ENCODE measurements at regions not wholly inside any gene's neighbourhood (a gene's known extent, or its start where the extent isn't known, plus 50 kb on each side); places are given as distances from the start of the nearest gene placed in this dataset.

DNA sequence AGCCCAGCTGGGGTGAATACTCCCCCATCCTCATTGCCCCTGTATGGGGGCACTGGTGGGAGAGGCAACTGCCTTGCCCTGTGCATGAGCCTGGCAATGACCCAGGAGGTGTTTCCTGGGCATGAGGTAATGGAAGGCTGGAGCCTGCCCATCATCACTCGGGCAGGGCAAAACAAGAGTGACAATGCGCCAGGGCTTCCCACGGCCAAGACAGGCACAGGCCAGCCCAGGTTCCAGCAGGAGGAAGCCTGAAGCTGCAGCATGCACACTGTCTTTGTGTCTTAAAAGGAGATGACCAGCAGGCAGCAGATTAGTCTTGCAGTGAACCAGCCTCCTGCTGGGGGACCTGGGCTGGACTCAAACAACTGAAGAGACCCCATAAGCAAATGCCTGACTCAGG is 92.2 kb upstream of the SMIM23 start:
- Histone ChIP-seq H3K27ac (ENCODE audit: insufficient read depth, low read length) (no peak overlapping the region), H3K9me3 (ENCODE audit: control insufficient read depth, insufficient read depth, low read depth, low read length) (no peaks in the 10 kb centered on the region), H4K20me1 (ENCODE audit: control insufficient read depth, extremely low read depth, insufficient read depth, low read length) (no peaks in the 10 kb centered on the region), H3K9ac (ENCODE audit: insufficient read depth, low read length) (no peak overlapping the region), H3K27me3 (ENCODE audit: control insufficient read depth, insufficient read depth, low read length) (peaks cover 3% of the 10 kb centered on the region), H3K4me2 (ENCODE audit: extremely low read depth, insufficient read depth, low read length) (no peak overlapping the region), H3K36me3 (ENCODE audit: control insufficient read depth, insufficient read depth, low read length) (no peaks in the 10 kb centered on the region), H3K79me2 (ENCODE audit: control insufficient read depth, insufficient read depth, low read length) (no peaks in the 10 kb centered on the region), H2AFZ (ENCODE audit: low read length) (no peak overlapping the region), H3K4me3 (replicated peaks in 1 of 4; ENCODE audit: control extremely low read depth in 1 of 4, insufficient read depth in 1 of 4, low read depth in 3 of 4, low read length in 4 of 4) (no peak overlapping the region), H3K4me1 (ENCODE audit: control insufficient read depth, extremely low read depth, insufficient read depth, low read length) (no peaks in the 10 kb centered on the region)
- no peak for TF ChIP-seq EZH2 (IDR thresholded peaks at IDR 0.05; ENCODE audit: low read length, missing control alignments)
- TF ChIP-seq, protein P1, sequence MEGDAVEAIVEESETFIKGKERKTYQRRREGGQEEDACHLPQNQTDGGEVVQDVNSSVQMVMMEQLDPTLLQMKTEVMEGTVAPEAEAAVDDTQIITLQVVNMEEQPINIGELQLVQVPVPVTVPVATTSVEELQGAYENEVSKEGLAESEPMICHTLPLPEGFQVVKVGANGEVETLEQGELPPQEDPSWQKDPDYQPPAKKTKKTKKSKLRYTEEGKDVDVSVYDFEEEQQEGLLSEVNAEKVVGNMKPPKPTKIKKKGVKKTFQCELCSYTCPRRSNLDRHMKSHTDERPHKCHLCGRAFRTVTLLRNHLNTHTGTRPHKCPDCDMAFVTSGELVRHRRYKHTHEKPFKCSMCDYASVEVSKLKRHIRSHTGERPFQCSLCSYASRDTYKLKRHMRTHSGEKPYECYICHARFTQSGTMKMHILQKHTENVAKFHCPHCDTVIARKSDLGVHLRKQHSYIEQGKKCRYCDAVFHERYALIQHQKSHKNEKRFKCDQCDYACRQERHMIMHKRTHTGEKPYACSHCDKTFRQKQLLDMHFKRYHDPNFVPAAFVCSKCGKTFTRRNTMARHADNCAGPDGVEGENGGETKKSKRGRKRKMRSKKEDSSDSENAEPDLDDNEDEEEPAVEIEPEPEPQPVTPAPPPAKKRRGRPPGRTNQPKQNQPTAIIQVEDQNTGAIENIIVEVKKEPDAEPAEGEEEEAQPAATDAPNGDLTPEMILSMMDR (conservative IDR thresholded peaks at IDR 0.05 in 1 of 2, IDR thresholded peaks at IDR 0.05 in 1 of 2; ENCODE audit: low read depth in 1 of 2, low read length in 2 of 2): no peak
- DNase-seq (ENCODE audit: low read depth in 2 of 2): no peak

DNA sequence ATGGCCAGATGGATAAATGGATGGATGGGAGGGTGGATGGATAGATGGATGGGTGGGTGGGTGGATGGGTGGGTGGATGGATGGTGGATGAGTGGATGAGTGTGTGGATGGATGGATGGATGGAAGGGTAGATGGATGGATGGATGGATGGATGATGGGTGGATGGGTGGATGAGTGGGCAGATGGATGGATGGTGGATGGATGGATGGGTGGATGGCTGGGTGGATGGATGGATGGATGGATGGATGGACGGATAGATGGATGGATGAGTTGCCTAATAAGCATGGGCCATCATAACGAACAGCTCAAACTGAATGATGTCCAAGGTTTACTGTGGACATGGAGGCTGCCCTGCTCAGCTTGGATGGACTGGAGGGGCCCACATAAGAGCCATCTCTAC is 89.8 kb upstream of the SMIM23 start:
- Histone ChIP-seq H3K9me3 (ENCODE audit: control insufficient read depth, insufficient read depth, low read depth, low read length) (no peaks in the 10 kb centered on the region), H3K36me3 (ENCODE audit: control insufficient read depth, insufficient read depth, low read length) (no peaks in the 10 kb centered on the region), H2AFZ (ENCODE audit: low read length) (no peak overlapping the region), H3K4me2 (ENCODE audit: extremely low read depth, insufficient read depth, low read length) (no peak overlapping the region), H3K9ac (ENCODE audit: insufficient read depth, low read length) (no peak overlapping the region), H4K20me1 (ENCODE audit: control insufficient read depth, extremely low read depth, insufficient read depth, low read length) (no peaks in the 10 kb centered on the region), H3K27ac (ENCODE audit: insufficient read depth, low read length) (no peak overlapping the region), H3K4me3 (replicated peaks in 1 of 4; ENCODE audit: control extremely low read depth in 1 of 4, insufficient read depth in 1 of 4, low read depth in 3 of 4, low read length in 4 of 4) (no peak overlapping the region), H3K4me1 (ENCODE audit: control insufficient read depth, extremely low read depth, insufficient read depth, low read length) (no peaks in the 10 kb centered on the region), H3K27me3 (ENCODE audit: control insufficient read depth, insufficient read depth, low read length) (peaks cover 3% of the 10 kb centered on the region), H3K79me2 (ENCODE audit: control insufficient read depth, insufficient read depth, low read length) (no peaks in the 10 kb centered on the region)
- DNase-seq (ENCODE audit: low read depth in 2 of 2): no peak
- TF ChIP-seq EZH2 (IDR thresholded peaks at IDR 0.05; ENCODE audit: low read length, missing control alignments): no peak
- TF ChIP-seq, protein P1 (conservative IDR thresholded peaks at IDR 0.05 in 1 of 2, IDR thresholded peaks at IDR 0.05 in 1 of 2; ENCODE audit: low read depth in 1 of 2, low read length in 2 of 2): no peak

DNA sequence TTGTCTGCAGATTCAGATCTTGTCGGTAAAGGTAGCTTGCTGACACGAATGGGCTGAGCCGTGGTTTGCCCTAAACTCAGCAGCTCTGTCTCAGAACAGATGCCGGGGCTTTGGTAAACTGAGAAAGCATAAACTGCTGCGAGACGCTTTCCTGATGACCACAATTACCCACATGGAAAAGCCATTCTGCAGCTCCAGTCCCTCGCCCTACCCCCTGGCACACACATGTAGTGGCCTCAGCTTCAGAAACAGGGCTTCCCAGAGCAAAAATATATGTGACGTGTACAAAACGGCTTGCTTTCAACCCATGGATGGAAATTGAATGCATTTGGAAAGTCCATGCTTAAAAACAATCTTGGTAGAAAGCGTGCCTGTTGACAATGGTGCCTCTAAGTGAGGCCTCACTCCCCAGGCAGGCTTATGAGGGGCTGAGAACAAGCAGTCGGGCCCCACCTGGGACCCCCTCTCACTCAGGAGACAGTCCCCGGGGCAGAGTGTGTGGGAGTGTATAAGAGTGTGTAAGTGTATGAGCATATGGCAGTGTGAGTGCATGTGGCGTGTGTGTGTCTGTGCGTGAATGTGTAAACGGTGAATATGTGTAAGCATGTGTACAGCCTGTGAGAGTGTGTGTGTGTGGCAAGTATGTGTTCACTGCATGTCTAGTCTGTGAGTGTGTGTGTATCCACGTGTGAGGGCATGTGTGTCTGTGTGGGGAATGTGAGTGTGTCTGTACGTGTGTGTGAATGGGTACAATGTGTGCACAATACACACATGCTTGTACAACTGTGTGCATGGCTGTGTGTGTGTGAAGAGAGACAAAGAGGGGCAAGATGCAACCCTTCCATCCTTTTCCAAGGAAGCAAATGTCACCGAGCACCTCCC is 88.2 kb upstream of the SMIM23 start:
- Histone ChIP-seq H3K27me3 (ENCODE audit: control insufficient read depth, insufficient read depth, low read length) (peaks cover 3% of the 10 kb centered on the region), H3K4me3 (replicated peaks in 1 of 4; ENCODE audit: control extremely low read depth in 1 of 4, insufficient read depth in 1 of 4, low read depth in 3 of 4, low read length in 4 of 4) (no peak overlapping the region), H3K79me2 (ENCODE audit: control insufficient read depth, insufficient read depth, low read length) (no peaks in the 10 kb centered on the region), H3K9ac (ENCODE audit: insufficient read depth, low read length) (no peak overlapping the region), H3K9me3 (ENCODE audit: control insufficient read depth, insufficient read depth, low read depth, low read length) (no peaks in the 10 kb centered on the region), H3K27ac (ENCODE audit: insufficient read depth, low read length) (no peak overlapping the region), H2AFZ (ENCODE audit: low read length) (no peak overlapping the region), H3K36me3 (ENCODE audit: control insufficient read depth, insufficient read depth, low read length) (no peaks in the 10 kb centered on the region), H3K4me2 (ENCODE audit: extremely low read depth, insufficient read depth, low read length) (no peak overlapping the region), H3K4me1 (ENCODE audit: control insufficient read depth, extremely low read depth, insufficient read depth, low read length) (no peaks in the 10 kb centered on the region), H4K20me1 (ENCODE audit: control insufficient read depth, extremely low read depth, insufficient read depth, low read length) (no peaks in the 10 kb centered on the region)
- no peak for TF ChIP-seq EZH2 (IDR thresholded peaks at IDR 0.05; ENCODE audit: low read length, missing control alignments)
- TF ChIP-seq, protein P1 (conservative IDR thresholded peaks at IDR 0.05 in 1 of 2, IDR thresholded peaks at IDR 0.05 in 1 of 2; ENCODE audit: low read depth in 1 of 2, low read length in 2 of 2): no peak
- DNase-seq (ENCODE audit: low read depth in 2 of 2): no peak

Data from fibroblast of lung (primary cell).